C4-2B (cell line): ENCODE measurements at regions not wholly inside any gene's neighbourhood (a gene's known extent, or its start where the extent isn't known, plus 50 kb on each side); places are given as distances from the start of the nearest gene placed in this dataset.

Experiments
- CTCF ChIP-seq: fragments of 450-650 bp; conservative IDR thresholded peaks from 2 replicates; pipeline ENCODE4 v1.5.1; 2017; ENCODE audit warnings: mild to moderate bottlenecking
- ZFX ChIP-seq: fragments of 450-650 bp; IDR thresholded peaks from 2 replicates; pipeline ENCODE4 v1.6.1; 2017

GRCh38 chr17:74148446-74148845 lies 55.0 kb upstream of the RPL38 start:
- TF ChIP-seq CTCF (no peak), ZFX (no peak)
